Upper lobe of left lung (tissue), 4 donors: ENCODE measurements at regions not wholly inside any gene's neighbourhood (a gene's known extent, or its start where the extent isn't known, plus 50 kb on each side); places are given as distances from the start of the nearest gene placed in this dataset.

Experiments
- CTCF ChIP-seq, 6 experiments: fragments of 450-650 bp in 4 of 6; fragments of 200-600 bp in 2 of 6; sonication (generic) in 2 of 6; IDR thresholded peaks; one replicate each; pipeline ENCODE4 v1.5.1; 2016 to 2019; ENCODE audit warnings: antibody characterized with exemption in 6 of 6
- EP300 ChIP-seq, 4 donors: sonication (generic); formaldehyde crosslinking; IDR thresholded peaks; one replicate each; pipeline ENCODE4 v1.5.1; 2017; ENCODE audit warnings: antibody characterized with exemption in 4 of 4, control low read depth in 2 of 4
- POLR2A ChIP-seq, 4 donors: fragments of 450-650 bp; IDR thresholded peaks; one replicate each; pipeline ENCODE4 v1.5.1; 2016 to 2017; ENCODE audit warnings: antibody characterized with exemption in 4 of 4, mild to moderate bottlenecking in 2 of 4

- no peak for TF ChIP-seq CTCF (IDR thresholded peaks at IDR 0.05)
- no peak for TF ChIP-seq POLR2A (IDR thresholded peaks at IDR 0.05)
- no peak for TF ChIP-seq EP300 (IDR thresholded peaks at IDR 0.05)
These were observed 59.8 kb upstream of the MDM1 start for GRCh38 chr12:68391937-68392336.
